ENCODE measurements at regions not wholly inside any gene's neighbourhood (a gene's known extent, or its start where the extent isn't known, plus 50 kb on each side); places are given as distances from the start of the nearest gene placed in this dataset.

GRCh38 chr20:55586610-55587009 lies 418.7 kb downstream of the CBLN4 start:
- no peak for TF ChIP-seq FOXM1 (IDR thresholded peaks at IDR 0.05; ENCODE audit: borderline replicate concordance, low read depth)
- TF ChIP-seq EGR1 (IDR thresholded peaks at IDR 0.05): no peak
- no peak for TF ChIP-seq TAF1 (IDR thresholded peaks at IDR 0.05; ENCODE audit: low read depth)

GRCh38 chr20:55584964-55585363 lies 420.4 kb downstream of the CBLN4 start:
- no peak for TF ChIP-seq USF1 (IDR thresholded peaks at IDR 0.05)
- no peak for TF ChIP-seq TEAD4 (IDR thresholded peaks at IDR 0.05)
- TF ChIP-seq FOXM1 (IDR thresholded peaks at IDR 0.05; ENCODE audit: borderline replicate concordance, low read depth): no peak
- TF ChIP-seq REST (IDR thresholded peaks at IDR 0.05; ENCODE audit: low read depth): no peak
- no peak for TF ChIP-seq NFIC (IDR thresholded peaks at IDR 0.05)
- no peak for TF ChIP-seq CREB1 (IDR thresholded peaks at IDR 0.05; ENCODE audit: low read depth)
- TF ChIP-seq EGR1 (IDR thresholded peaks at IDR 0.05): no peak
- no peak for TF ChIP-seq CEBPB (IDR thresholded peaks at IDR 0.05)
- no peak for TF ChIP-seq ZBTB7A (IDR thresholded peaks at IDR 0.05; ENCODE audit: low read depth)
- no peak for TF ChIP-seq EP300 (IDR thresholded peaks at IDR 0.05; ENCODE audit: borderline replicate concordance)
- TF ChIP-seq TCF12 (IDR thresholded peaks at IDR 0.05; ENCODE audit: low read depth): no peak

- TF ChIP-seq CEBPB (IDR thresholded peaks at IDR 0.05) (no peak), ZBTB7A (IDR thresholded peaks at IDR 0.05; ENCODE audit: low read depth) (no peak), YY1 (IDR thresholded peaks at IDR 0.05; ENCODE audit: low read depth) (no peak), RAD21 (IDR thresholded peaks at IDR 0.05; ENCODE audit: low read depth) (no peak), CREB1 (IDR thresholded peaks at IDR 0.05; ENCODE audit: low read depth) (no peak), NFIC (IDR thresholded peaks at IDR 0.05) (no peak), TAF1 (IDR thresholded peaks at IDR 0.05; ENCODE audit: low read depth) (no peak), TCF12 (IDR thresholded peaks at IDR 0.05; ENCODE audit: low read depth) (no peak), EGR1 (IDR thresholded peaks at IDR 0.05) (no peak), USF1 (IDR thresholded peaks at IDR 0.05) (no peak), REST (IDR thresholded peaks at IDR 0.05; ENCODE audit: low read depth) (no peak), TEAD4 (IDR thresholded peaks at IDR 0.05) (no peak), EP300 (IDR thresholded peaks at IDR 0.05; ENCODE audit: borderline replicate concordance) (no peak), FOXM1 (IDR thresholded peaks at IDR 0.05; ENCODE audit: borderline replicate concordance, low read depth) (no peak), MAX (IDR thresholded peaks at IDR 0.05) (no peak)
Observed at GRCh38 chr20:55584307-55584706, 421.0 kb downstream of the CBLN4 start.

- TF ChIP-seq NFIC (IDR thresholded peaks at IDR 0.05) (no peak), ZBTB7A (IDR thresholded peaks at IDR 0.05; ENCODE audit: low read depth) (no peak), FOXM1 (IDR thresholded peaks at IDR 0.05; ENCODE audit: borderline replicate concordance, low read depth) (no peak), MAX (IDR thresholded peaks at IDR 0.05) (no peak), EGR1 (IDR thresholded peaks at IDR 0.05) (no peak), CREB1 (IDR thresholded peaks at IDR 0.05; ENCODE audit: low read depth) (no peak), YY1 (IDR thresholded peaks at IDR 0.05; ENCODE audit: low read depth) (no peak), USF1 (IDR thresholded peaks at IDR 0.05) (no peak), TCF12 (IDR thresholded peaks at IDR 0.05; ENCODE audit: low read depth) (no peak), REST (IDR thresholded peaks at IDR 0.05; ENCODE audit: low read depth) (no peak), TEAD4 (IDR thresholded peaks at IDR 0.05) (no peak), CEBPB (IDR thresholded peaks at IDR 0.05) (no peak)
Observed at GRCh38 chr20:55583036-55583435, 422.3 kb downstream of the CBLN4 start.
